Liver (tissue), 7 donors: ENCODE measurements at regions not wholly inside any gene's neighbourhood (a gene's known extent, or its start where the extent isn't known, plus 50 kb on each side); places are given as distances from the start of the nearest gene placed in this dataset.
"Not testable (repeated sequence)": the region's sequence is repeated elsewhere in the genome, so short reads cannot be mapped to it uniquely, and the experiment has no call there.

ENCODE experiments used
- DNase-seq: peaks from one replicate; pipeline ENCODE4 v3.0.0-alpha.2; 2017; ENCODE audit warnings: low spot score
- H3K27ac ChIP-seq, 2 donors: one replicate each; pipeline ENCODE4 v1.7.0; 2013; ENCODE audit warnings: inconsistent platforms in 2 of 2, low read length in 2 of 2, control low read depth in 1 of 2, low read depth in 1 of 2, mild to moderate bottlenecking in 1 of 2
- H3K27me3 ChIP-seq, 4 donors: one replicate each; pipeline versions ENCODE4 v1.6.1 to v1.7.0; 2013; ENCODE audit warnings: low read length in 3 of 4, inconsistent platforms in 1 of 4, mild to moderate bottlenecking in 1 of 4, moderate library complexity in 1 of 4; ENCODE audit not compliant: control insufficient read depth in 4 of 4, insufficient read depth in 4 of 4
- H3K36me3 ChIP-seq, 4 donors: one replicate each; pipeline versions ENCODE4 v1.6.1 to v1.7.0; 2013; ENCODE audit warnings: low read length in 3 of 4, mild to moderate bottlenecking in 3 of 4, low read depth in 1 of 4, moderate library complexity in 1 of 4; ENCODE audit not compliant: control insufficient read depth in 4 of 4, insufficient read depth in 3 of 4
- H3K4me1 ChIP-seq, 4 donors: one replicate each; pipeline versions ENCODE4 v1.6.1 to v1.7.0; 2013; ENCODE audit warnings: low read length in 3 of 4, mild to moderate bottlenecking in 3 of 4, moderate library complexity in 1 of 4; ENCODE audit not compliant: control insufficient read depth in 4 of 4, insufficient read depth in 4 of 4
- H3K4me3 ChIP-seq, 3 donors: one replicate each; pipeline versions ENCODE4 v1.6.1 to v1.7.0; 2013; ENCODE audit warnings: low read length in 3 of 3, control low read depth in 1 of 3, low read depth in 1 of 3, mild to moderate bottlenecking in 1 of 3
- H3K9ac ChIP-seq, 2 donors: one replicate each; pipeline ENCODE4 v1.7.0; 2013; ENCODE audit warnings: low read length in 2 of 2, mild to moderate bottlenecking in 2 of 2, moderate library complexity in 2 of 2, control low read depth in 1 of 2, low read depth in 1 of 2
- H3K9me3 ChIP-seq, 4 donors: one replicate each; pipeline versions ENCODE4 v1.6.1 to v1.7.0; 2013; ENCODE audit warnings: low read length in 3 of 4; ENCODE audit not compliant: control insufficient read depth in 4 of 4
- FOXA1 ChIP-seq: IDR thresholded peaks from 2 replicates; pipeline ENCODE4 v1.6.1; 2016; ENCODE audit warnings: antibody characterized with exemption
- FOXA2 ChIP-seq: IDR thresholded peaks from 2 replicates; pipeline ENCODE4 v1.6.1; 2016; ENCODE audit warnings: antibody characterized with exemption
- GABPA ChIP-seq, 2 donors: IDR thresholded peaks in 1 of 2; conservative IDR thresholded peaks in 1 of 2; 2 replicates each; pipeline ENCODE4 v1.6.1; 2016; ENCODE audit warnings: antibody characterized with exemption in 2 of 2, mild to moderate bottlenecking in 1 of 2, moderate library complexity in 1 of 2
- HNF4A ChIP-seq, 2 donors: conservative IDR thresholded peaks; 2 replicates each; pipeline ENCODE4 v1.6.1; 2016; ENCODE audit warnings: antibody characterized with exemption in 2 of 2, mild to moderate bottlenecking in 2 of 2
- HNF4G ChIP-seq: IDR thresholded peaks from 2 replicates; pipeline ENCODE4 v1.6.1; 2016; ENCODE audit warnings: antibody characterized with exemption
- JUND ChIP-seq, 2 donors: IDR thresholded peaks; 2 replicates each; pipeline ENCODE4 v1.6.1; 2016; ENCODE audit warnings: antibody characterized with exemption in 2 of 2
- MAX ChIP-seq: IDR thresholded peaks from 2 replicates; pipeline ENCODE4 v1.6.1; 2016; ENCODE audit warnings: antibody characterized with exemption
- NR2F2 ChIP-seq: IDR thresholded peaks from 2 replicates; pipeline ENCODE4 v1.6.1; 2016; ENCODE audit warnings: antibody characterized with exemption
- REST ChIP-seq: IDR thresholded peaks from 2 replicates; pipeline ENCODE4 v1.6.1; 2016; ENCODE audit warnings: antibody characterized with exemption, mild to moderate bottlenecking
- RXRA ChIP-seq, 2 donors: IDR thresholded peaks; 2 replicates each; pipeline ENCODE4 v1.6.1; 2017 to 2018; ENCODE audit warnings: antibody characterized with exemption in 2 of 2, mild to moderate bottlenecking in 1 of 2
- SP1 ChIP-seq: IDR thresholded peaks from 2 replicates; pipeline ENCODE4 v1.6.1; 2018; ENCODE audit warnings: antibody characterized with exemption, mild to moderate bottlenecking
- YY1 ChIP-seq: IDR thresholded peaks from 2 replicates; pipeline ENCODE4 v1.6.1; 2016; ENCODE audit warnings: antibody characterized with exemption, mild to moderate bottlenecking
- ZBTB33 ChIP-seq: IDR thresholded peaks from 2 replicates; pipeline ENCODE4 v1.6.1; 2016; ENCODE audit warnings: antibody characterized with exemption
- WGBS: extraction: QIAGEN DNeasy Blood & Tissue Kit; methylation state at CpG from one replicate; pipeline ENCODE4 v1.1.7; 2013; 5-methylcytosine and 5-hydroxymethylcytosine counted together
- donor health status: healthy.
- donor health status: healthy.
- donor health status: healthy.
- donor health status: healthy.

GRCh38 chr3:75432885-75433284 is 231.2 kb upstream of the FRG2C start:
- H3K4me1 ChIP-seq = peaks cover 0 to 10% (median 3%) of the 10 kb centered on the region in 4 donors
- TF ChIP-seq NR2F2 = peak; percentile 24
- peak in 1 of 2 donors; percentile 66 for TF ChIP-seq JUND (IDR thresholded peaks at IDR 0.05)
- peak in 1 of 2 donors; percentile 9 for TF ChIP-seq RXRA (IDR thresholded peaks at IDR 0.05)
- not testable (repeated sequence) for H3K27ac ChIP-seq, H3K4me3 ChIP-seq, H3K9me3 ChIP-seq, H3K36me3 ChIP-seq, H3K9ac ChIP-seq, DNase-seq, H3K27me3 ChIP-seq
- 78% methylated on average over 8 of the region's 8 CpGs for WGBS

- not testable (repeated sequence) for H3K36me3 ChIP-seq, H3K27ac ChIP-seq, H3K27me3 ChIP-seq, H3K4me3 ChIP-seq, H3K9me3 ChIP-seq, H3K9ac ChIP-seq, DNase-seq
- H3K4me1 ChIP-seq = peaks cover 0 to 10% (median 3%) of the 10 kb centered on the region in 4 donors
- 95% methylated on average over 3 of the region's 3 CpGs for WGBS
Measured at GRCh38 chr3:75433295-75433694, 230.8 kb upstream of the FRG2C start.

GRCh38 chr3:75434276-75434912 is 229.7 kb upstream of the FRG2C start:
- not testable (repeated sequence) for H3K9me3 ChIP-seq, H3K27me3 ChIP-seq, H3K36me3 ChIP-seq, DNase-seq
- H3K27ac ChIP-seq = peak overlapping the region; percentile 29 to 46
- peaks cover 0 to 10% (median 3%) of the 10 kb centered on the region in 4 donors for H3K4me1 ChIP-seq
- peak overlapping the region; percentile 47 to 66 (median 64) for H3K4me3 ChIP-seq
- WGBS = 5% methylated on average over 32 of the region's 32 CpGs
- peak overlapping the region in 1 of 2 donors; percentile 60 for H3K9ac ChIP-seq

GRCh38 chr3:75434913-75435793 is 229.0 kb upstream of the FRG2C start:
- H3K9ac ChIP-seq = peak overlapping the region in 1 of 2 donors; percentile 60
- H3K27ac ChIP-seq = peak overlapping the region; percentile 82 to 84
- peaks cover 0 to 10% (median 3%) of the 10 kb centered on the region in 4 donors for H3K4me1 ChIP-seq
- peak; percentile 59 for TF ChIP-seq MAX
- TF ChIP-seq FOXA1 = peak; percentile 50
- TF ChIP-seq HNF4G = peak; percentile 27
- peak; percentile 95 for TF ChIP-seq SP1
- peak; percentile 54 for TF ChIP-seq NR2F2
- TF ChIP-seq ZBTB33 = peak; percentile 52
- peak; percentile 91 for TF ChIP-seq YY1
- peak; percentile 79 for TF ChIP-seq REST
- TF ChIP-seq GABPA (IDR thresholded peaks at IDR 0.05 in 1 of 2, conservative IDR thresholded peaks at IDR 0.05 in 1 of 2) = peak in 1 of 2 donors; percentile 62
- peak; percentile 9 for TF ChIP-seq FOXA2
- peak; percentile 48 to 49 for TF ChIP-seq RXRA (IDR thresholded peaks at IDR 0.05)
- TF ChIP-seq JUND (IDR thresholded peaks at IDR 0.05) = peak; percentile 34 to 64
- peak; percentile 58 to 72 for TF ChIP-seq HNF4A (conservative IDR thresholded peaks at IDR 0.05)
- H3K36me3 ChIP-seq, H3K27me3 ChIP-seq, H3K9me3 ChIP-seq: not testable (repeated sequence)
- under 1% methylated on average over 73 of the region's 73 CpGs for WGBS
- H3K4me3 ChIP-seq = peak overlapping the region; percentile 57 to 66 (median 64)
- peak; percentile 99 for DNase-seq
